Lower lobe of right lung (tissue), 2 donors: ENCODE measurements at regions not wholly inside any gene's neighbourhood (a gene's known extent, or its start where the extent isn't known, plus 50 kb on each side); places are given as distances from the start of the nearest gene placed in this dataset.

Source experiments
- ATAC-seq, 2 donors: fragments of 200-7000 bp; cut with Tn5 transposase; one replicate each; pipeline ENCODE4 v1.9.1; 2020 to 2022; ENCODE audit warnings: mild to moderate bottlenecking in 2 of 2, moderate library complexity in 2 of 2
- DNase-seq: peaks from one replicate; pipeline ENCODE4 v3.0.0-alpha.2; 2020
- H3K27ac ChIP-seq: fragments of 200-600 bp; one replicate; pipeline ENCODE4 v1.8.0; 2022
- H3K27me3 ChIP-seq: fragments of 200-600 bp; one replicate; pipeline ENCODE4 v1.8.0; 2022; ENCODE audit warnings: low read depth
- H3K36me3 ChIP-seq: fragments of 200-600 bp; one replicate; pipeline ENCODE4 v1.8.0; 2022; ENCODE audit warnings: mild to moderate bottlenecking
- H3K4me1 ChIP-seq: fragments of 200-600 bp; one replicate; pipeline ENCODE4 v1.8.0; 2022
- H3K4me3 ChIP-seq: fragments of 200-600 bp; one replicate; pipeline ENCODE4 v1.8.0; 2022; ENCODE audit warnings: mild to moderate bottlenecking
- H3K9me3 ChIP-seq: fragments of 200-600 bp; one replicate; pipeline ENCODE4 v1.8.0; 2022
- intact Hi-C: fragments of 100-400 bp; cut with DNase I; formaldehyde crosslinking; loops from one replicate; pipeline ENCODE4 v1.11.0; 2022
- TF ChIP-seq, protein P1 (sequence below): fragments of 200-600 bp; IDR thresholded peaks from one replicate; pipeline ENCODE4 v1.8.0; 2022; ENCODE audit warnings: antibody characterized with exemption, mild to moderate bottlenecking
- donor health status: DM: no; HTN: yes; CAD: no; lungs with severe emphysema.

DNA sequence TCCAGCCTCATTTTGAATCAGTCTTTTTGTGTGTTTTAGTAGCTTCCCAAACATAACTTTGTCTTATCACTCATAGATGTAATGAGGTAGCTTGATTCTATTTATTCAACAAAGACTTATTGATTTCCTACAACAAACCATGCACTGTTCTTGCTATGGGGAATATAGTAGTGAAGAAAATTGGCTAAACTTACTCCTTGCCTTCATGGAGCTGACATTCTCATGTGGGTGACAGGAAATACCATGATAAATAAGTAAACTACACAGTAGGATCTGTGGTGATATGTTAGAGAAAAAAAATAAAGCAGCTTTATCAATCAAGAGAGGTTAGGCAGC is 255.7 kb upstream of the TNC start:
- ATAC-seq (no peak), DNase-seq (no peak)
- no peak overlapping the region for H3K4me3 ChIP-seq
- H3K36me3 ChIP-seq, result no peaks in the 10 kb centered on the region
- intact Hi-C loops, result no loop called here
- no peaks in the 10 kb centered on the region for H3K27me3 ChIP-seq
- peaks cover 5% of the 10 kb centered on the region for H3K4me1 ChIP-seq
- TF ChIP-seq, protein P1, sequence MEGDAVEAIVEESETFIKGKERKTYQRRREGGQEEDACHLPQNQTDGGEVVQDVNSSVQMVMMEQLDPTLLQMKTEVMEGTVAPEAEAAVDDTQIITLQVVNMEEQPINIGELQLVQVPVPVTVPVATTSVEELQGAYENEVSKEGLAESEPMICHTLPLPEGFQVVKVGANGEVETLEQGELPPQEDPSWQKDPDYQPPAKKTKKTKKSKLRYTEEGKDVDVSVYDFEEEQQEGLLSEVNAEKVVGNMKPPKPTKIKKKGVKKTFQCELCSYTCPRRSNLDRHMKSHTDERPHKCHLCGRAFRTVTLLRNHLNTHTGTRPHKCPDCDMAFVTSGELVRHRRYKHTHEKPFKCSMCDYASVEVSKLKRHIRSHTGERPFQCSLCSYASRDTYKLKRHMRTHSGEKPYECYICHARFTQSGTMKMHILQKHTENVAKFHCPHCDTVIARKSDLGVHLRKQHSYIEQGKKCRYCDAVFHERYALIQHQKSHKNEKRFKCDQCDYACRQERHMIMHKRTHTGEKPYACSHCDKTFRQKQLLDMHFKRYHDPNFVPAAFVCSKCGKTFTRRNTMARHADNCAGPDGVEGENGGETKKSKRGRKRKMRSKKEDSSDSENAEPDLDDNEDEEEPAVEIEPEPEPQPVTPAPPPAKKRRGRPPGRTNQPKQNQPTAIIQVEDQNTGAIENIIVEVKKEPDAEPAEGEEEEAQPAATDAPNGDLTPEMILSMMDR, result no peak
- no peak overlapping the region for H3K27ac ChIP-seq
- no peaks in the 10 kb centered on the region for H3K9me3 ChIP-seq

DNA sequence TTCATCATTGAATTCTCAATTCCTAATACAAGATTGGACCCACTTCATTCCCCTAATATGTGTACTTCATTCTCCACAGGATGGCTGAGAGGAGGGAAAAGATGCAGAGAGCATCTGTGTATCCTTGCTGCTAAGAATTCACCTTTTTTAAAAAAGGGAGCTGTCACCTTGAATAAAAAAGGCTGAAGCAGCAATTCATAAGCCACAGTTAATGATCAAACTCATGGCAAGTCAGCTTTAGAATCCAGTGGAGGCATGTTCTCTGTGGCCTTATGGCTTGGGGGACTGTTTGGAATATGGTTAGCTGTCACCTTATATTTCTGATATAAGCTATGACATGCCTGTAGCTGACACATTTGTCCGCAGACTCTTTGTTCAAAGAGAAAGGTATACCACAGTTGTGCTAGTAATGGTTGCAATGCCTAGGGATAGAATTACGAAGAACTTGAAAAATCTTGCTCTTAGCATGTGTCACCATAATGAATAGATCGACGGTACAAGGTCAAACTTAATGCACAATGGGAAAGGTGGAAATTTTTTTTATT is 256.8 kb upstream of the TNC start:
- intact Hi-C loops, result no loop called here
- TF ChIP-seq, protein P1, result no peak
- DNase-seq, result no peak
- no peak for ATAC-seq
- H3K4me1 ChIP-seq, result no peaks in the 10 kb centered on the region
- no peaks in the 10 kb centered on the region for H3K27me3 ChIP-seq
- H3K27ac ChIP-seq, result no peak overlapping the region
- no peaks in the 10 kb centered on the region for H3K36me3 ChIP-seq
- no peaks in the 10 kb centered on the region for H3K9me3 ChIP-seq
- no peak overlapping the region for H3K4me3 ChIP-seq

DNA sequence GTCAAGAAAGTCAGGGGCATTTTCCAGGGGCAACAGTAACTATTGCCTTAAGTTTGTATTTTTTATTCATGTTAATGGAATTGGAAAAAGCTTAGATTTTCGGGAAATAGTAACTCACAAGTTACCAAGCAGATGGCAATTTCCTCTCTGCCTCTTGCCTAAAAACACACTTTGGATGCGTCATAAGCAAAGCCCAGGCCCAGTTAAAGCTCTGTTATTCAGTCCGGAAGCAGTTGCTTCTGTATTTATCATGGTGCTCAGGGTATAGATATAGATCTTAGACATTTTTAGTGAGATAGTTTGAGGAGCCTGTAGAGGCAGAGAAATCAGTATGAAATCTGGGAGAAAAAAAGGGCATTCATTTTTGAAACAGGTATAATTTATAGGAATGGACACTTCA is 260.3 kb upstream of the TNC start:
- TF ChIP-seq, protein P1, result no peak
- no peak overlapping the region for H3K27ac ChIP-seq
- H3K27me3 ChIP-seq, result no peaks in the 10 kb centered on the region
- no peaks in the 10 kb centered on the region for H3K4me1 ChIP-seq
- no peaks in the 10 kb centered on the region for H3K36me3 ChIP-seq
- ATAC-seq (no peak), DNase-seq (no peak)
- H3K9me3 ChIP-seq, result peaks cover 12% of the 10 kb centered on the region
- intact Hi-C loops, result no loop called here
- no peak overlapping the region for H3K4me3 ChIP-seq

DNA sequence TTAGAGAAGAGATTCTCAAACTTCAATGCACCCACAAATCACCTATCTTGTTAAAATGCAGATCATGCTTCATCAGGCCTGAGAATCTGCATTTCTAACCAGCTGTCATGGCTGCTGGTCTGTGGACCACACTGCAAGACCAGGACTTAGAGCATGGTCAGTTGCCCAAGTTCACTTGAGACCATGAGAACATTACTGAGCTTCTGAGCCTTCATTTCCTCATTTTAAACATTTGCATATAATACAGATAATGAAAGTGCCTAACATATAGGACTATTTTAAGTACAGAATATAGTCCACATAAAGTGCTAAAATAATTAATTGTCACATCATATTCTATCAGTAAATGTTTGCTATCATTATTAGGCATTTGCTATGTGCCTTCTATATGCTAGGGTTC is 260.8 kb upstream of the TNC start:
- Histone ChIP-seq H3K4me1 (no peaks in the 10 kb centered on the region), H3K9me3 (peaks cover 12% of the 10 kb centered on the region), H3K27me3 (no peaks in the 10 kb centered on the region), H3K4me3 (no peak overlapping the region), H3K36me3 (no peaks in the 10 kb centered on the region), H3K27ac (no peak overlapping the region)
- DNase-seq (no peak), ATAC-seq (no peak)
- intact Hi-C loops, result no loop called here
- TF ChIP-seq, protein P1, result no peak

DNA sequence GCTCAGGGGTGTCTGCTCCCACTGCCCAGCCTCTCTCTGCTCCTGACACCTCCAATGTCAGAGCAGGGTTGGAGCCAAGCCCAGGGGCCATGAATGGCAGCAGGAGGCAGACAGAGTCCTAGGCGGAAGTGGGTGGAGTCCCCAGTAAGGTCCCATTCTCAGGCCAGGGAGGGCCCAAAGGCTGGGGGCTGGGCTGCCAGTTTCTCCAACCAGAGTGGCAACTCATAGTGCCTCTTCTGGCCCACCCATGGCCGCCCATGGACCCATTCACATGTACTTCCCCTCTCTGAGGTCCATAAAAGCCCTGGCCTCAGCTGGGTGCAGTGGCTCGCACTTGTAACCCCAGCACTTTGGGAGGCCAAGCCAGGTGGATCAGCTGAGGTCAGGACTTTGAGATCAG is 261.8 kb upstream of the TNC start:
- Histone ChIP-seq H3K4me3 (no peak overlapping the region), H3K27me3 (no peaks in the 10 kb centered on the region), H3K9me3 (peaks cover 12% of the 10 kb centered on the region), H3K4me1 (no peaks in the 10 kb centered on the region), H3K36me3 (no peaks in the 10 kb centered on the region), H3K27ac (no peak overlapping the region)
- intact Hi-C loops, result no loop called here
- ATAC-seq (no peak), DNase-seq (no peak)
- TF ChIP-seq, protein P1, result no peak

DNA sequence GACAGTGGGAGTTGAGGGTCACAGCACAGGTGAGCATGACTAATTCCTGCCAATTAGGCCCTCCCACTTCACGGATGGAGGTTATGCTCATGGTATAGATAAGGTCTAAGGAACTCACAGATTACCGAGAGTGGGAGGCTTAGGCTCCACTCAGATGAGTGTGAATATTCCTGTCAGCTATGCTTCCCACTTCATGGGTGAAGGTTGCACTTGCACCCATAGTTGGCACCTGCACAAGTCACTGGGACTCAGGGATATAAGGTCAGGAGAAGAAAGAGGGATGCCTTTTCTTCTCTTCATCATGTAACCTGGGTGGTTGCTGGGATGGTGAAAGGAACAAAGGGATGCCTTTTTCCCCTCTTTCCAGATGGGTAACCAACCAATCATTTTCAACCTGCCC is 264.9 kb upstream of the TNC start:
- Histone ChIP-seq H3K27me3 (no peaks in the 10 kb centered on the region), H3K36me3 (no peaks in the 10 kb centered on the region), H3K4me3 (no peak overlapping the region), H3K27ac (no peak overlapping the region), H3K9me3 (peaks cover 12% of the 10 kb centered on the region), H3K4me1 (no peaks in the 10 kb centered on the region)
- no peak for DNase-seq
- intact Hi-C loops, result no loop called here
- TF ChIP-seq, protein P1, result no peak
- no peak for ATAC-seq
